Mammary epithelial cell (primary cell): ENCODE measurements at regions not wholly inside any gene's neighbourhood (a gene's known extent, or its start where the extent isn't known, plus 50 kb on each side); places are given as distances from the start of the nearest gene placed in this dataset.

ENCODE experiments used
- CTCF ChIP-seq, 2 donors: IDR thresholded peaks in 1 of 2; conservative IDR thresholded peaks in 1 of 2; 2 replicates each; pipeline ENCODE4 v1.5.1; 2011 to 2012; ENCODE audit warnings: inconsistent platforms in 2 of 2, low read length in 2 of 2, mild to moderate bottlenecking in 2 of 2, control low read depth in 1 of 2, low read depth in 1 of 2; ENCODE audit not compliant: insufficient read depth in 1 of 2; ENCODE audit errors: extremely low read depth in 1 of 2
- EZH2 ChIP-seq: IDR thresholded peaks from 2 replicates; pipeline ENCODE4 v1.6.1; 2012; ENCODE audit warnings: low read length, inconsistent platforms, borderline replicate concordance

- TF ChIP-seq CTCF (conservative IDR thresholded peaks at IDR 0.05 in 1 of 2, IDR thresholded peaks at IDR 0.05 in 1 of 2; ENCODE audit: extremely low read depth in 1 of 2, insufficient read depth in 1 of 2, low read depth in 1 of 2, low read length in 2 of 2) (no peak), EZH2 (no peak)
Measured at GRCh38 chr3:34000301-34000700, 201.9 kb downstream of the PDCD6IP start.
